Fibroblast of skin of back (primary cell): ENCODE measurements at regions not wholly inside any gene's neighbourhood (a gene's known extent, or its start where the extent isn't known, plus 50 kb on each side); places are given as distances from the start of the nearest gene placed in this dataset.
"Not testable (repeated sequence)": the region's sequence is repeated elsewhere in the genome, so short reads cannot be mapped to it uniquely, and the experiment has no call there.

Experiments
- DNase-seq: peaks from one replicate; pipeline ENCODE4 v3.0.0-alpha.2; 2013

GRCh38 chr6:103874575-103874974, 985.1 kb downstream of the HACE1 start:
- no peak for DNase-seq

GRCh38 chr6:103872678-103873077, 987.0 kb downstream of the HACE1 start:
- no peak for DNase-seq

GRCh38 chr6:103872233-103872632, 987.5 kb downstream of the HACE1 start:
- DNase-seq: no peak

GRCh38 chr6:103870970-103871369, 988.7 kb downstream of the HACE1 start:
- DNase-seq: no peak

GRCh38 chr6:103862297-103862696, 997.4 kb downstream of the HACE1 start:
- DNase-seq: no peak

GRCh38 chr6:103858003-103858402, 1001.7 kb downstream of the HACE1 start:
- no peak for DNase-seq

GRCh38 chr6:103855750-103856149, 1004.0 kb downstream of the HACE1 start:
- DNase-seq: no peak

- DNase-seq: no peak
Observed at GRCh38 chr6:103854059-103854458, 1005.7 kb downstream of the HACE1 start.

- no peak for DNase-seq
Observed at GRCh38 chr6:103838457-103838856, 1021.3 kb downstream of the HACE1 start.

GRCh38 chr6:103826209-103826608, 1033.5 kb downstream of the HACE1 start:
- DNase-seq: no peak

- no peak for DNase-seq
Observed at GRCh38 chr6:103820148-103820547, 1039.6 kb downstream of the HACE1 start.

- no peak for DNase-seq
Observed at GRCh38 chr6:103819509-103819908, 1040.2 kb downstream of the HACE1 start.

GRCh38 chr6:103812970-103813369, 1046.7 kb downstream of the HACE1 start:
- DNase-seq: no peak

GRCh38 chr6:103801901-103802479, 1057.7 kb downstream of the HACE1 start:
- not testable (repeated sequence) for DNase-seq

GRCh38 chr6:103799971-103800670, 1059.6 kb downstream of the HACE1 start:
- DNase-seq: no peak

- no peak for DNase-seq
Observed at GRCh38 chr6:103798166-103798565, 1061.6 kb downstream of the HACE1 start.

- DNase-seq: no peak
Observed at GRCh38 chr6:103797738-103798137, 1062.0 kb downstream of the HACE1 start.

- no peak for DNase-seq
Observed at GRCh38 chr6:103791458-103791857, 1068.3 kb downstream of the HACE1 start.

GRCh38 chr6:103784117-103784516, 1075.6 kb downstream of the HACE1 start:
- DNase-seq: no peak

- DNase-seq: peak; percentile 2
Observed at GRCh38 chr6:103783329-103783728, 1076.4 kb downstream of the HACE1 start.

- DNase-seq: peak; percentile 0
Observed at GRCh38 chr6:103769431-103769830, 1090.3 kb downstream of the HACE1 start.

- no peak for DNase-seq
Observed at GRCh38 chr6:103750603-103751002, 1109.1 kb downstream of the HACE1 start.

- no peak for DNase-seq
Observed at GRCh38 chr6:103734016-103734415, 1125.7 kb downstream of the HACE1 start.

GRCh38 chr6:103729658-103730057, 1130.1 kb downstream of the HACE1 start:
- no peak for DNase-seq
